Midbrain (tissue), 1 donor: ENCODE measurements at regions not wholly inside any gene's neighbourhood (a gene's known extent, or its start where the extent isn't known, plus 50 kb on each side); places are given as distances from the start of the nearest gene placed in this dataset.

ENCODE experiments used
- DNase-seq: peaks from one replicate; lab custom pipeline; 2025; lab: John Stamatoyannopoulos, UW

- DNase-seq, result no peak
Measured at GRCh38 chr4:10173754-10174749, 57.5 kb upstream of the WDR1 start.

GRCh38 chr4:10173037-10173753, 56.6 kb upstream of the WDR1 start:
- DNase-seq, result no peak

GRCh38 chr4:10172278-10172921, 55.8 kb upstream of the WDR1 start:
- no peak for DNase-seq

GRCh38 chr4:10171055-10171454, 54.5 kb upstream of the WDR1 start:
- DNase-seq, result no peak

- no peak for DNase-seq
Measured at GRCh38 chr4:10169839-10170387, 53.3 kb upstream of the WDR1 start.

- DNase-seq, result no peak
Measured at GRCh38 chr4:10168151-10168550, 51.6 kb upstream of the WDR1 start.

GRCh38 chr4:10167201-10167600, 50.6 kb upstream of the WDR1 start:
- DNase-seq, result no peak
